Activated CD8-positive, alpha-beta T cell treated with anti-CD3 and anti-CD28 coated beads for 36 hours (primary cell): ENCODE measurements at regions not wholly inside any gene's neighbourhood (a gene's known extent, or its start where the extent isn't known, plus 50 kb on each side); places are given as distances from the start of the nearest gene placed in this dataset.

Experiments used
- ATAC-seq: fragments of 200-7000 bp; cut with Tn5 transposase; one replicate; pipeline ENCODE4 v1.10.0; 2021; ENCODE audit warnings: mild to moderate bottlenecking, moderate library complexity
- CTCF ChIA-PET: fragments of 350-600 bp; sonication (Branson Sonifier 250); formaldehyde crosslinking; loops from one replicate; lab custom pipeline; 2021; ENCODE audit warnings: antibody characterized with exemption; lab: Charles Lee
- POLR2A ChIA-PET: fragments of 350-600 bp; sonication (Branson Sonifier 250); formaldehyde crosslinking; loops from one replicate; lab custom pipeline; 2021; ENCODE audit warnings: antibody characterized with exemption; lab: Charles Lee
- DNase-seq: peaks from one replicate; pipeline ENCODE4 v3.0.0-alpha.2; 2020
- H3K27ac Mint-ChIP-seq: one replicate; pipeline ENCODE4 v1.8.0; 2021; ENCODE audit warnings: mild to moderate bottlenecking, mixed read lengths
- H3K27me3 Mint-ChIP-seq: one replicate; pipeline ENCODE4 v1.8.0; 2021; ENCODE audit warnings: mixed read lengths
- H3K36me3 Mint-ChIP-seq: one replicate; pipeline ENCODE4 v1.8.0; 2021; ENCODE audit warnings: low read depth, mixed read lengths
- H3K4me1 Mint-ChIP-seq: one replicate; pipeline ENCODE4 v1.8.0; 2021; ENCODE audit warnings: low read depth, mixed read lengths
- H3K4me3 Mint-ChIP-seq: one replicate; pipeline ENCODE4 v1.8.0; 2021; ENCODE audit warnings: mild to moderate bottlenecking, moderate library complexity, mixed read lengths
- H3K9me3 Mint-ChIP-seq: one replicate; pipeline ENCODE4 v1.8.0; 2021; ENCODE audit warnings: mixed read lengths
- intact Hi-C: fragments of 100-400 bp; cut with micrococcal nuclease; formaldehyde crosslinking; loops from one replicate; pipeline ENCODE4 v1.10.0; 2022
- TF ChIP-seq, protein P1 (sequence below): fragments of 200-600 bp; IDR thresholded peaks from one replicate; pipeline ENCODE4 v1.8.0; 2022; ENCODE audit warnings: antibody characterized with exemption, mild to moderate bottlenecking

DNA sequence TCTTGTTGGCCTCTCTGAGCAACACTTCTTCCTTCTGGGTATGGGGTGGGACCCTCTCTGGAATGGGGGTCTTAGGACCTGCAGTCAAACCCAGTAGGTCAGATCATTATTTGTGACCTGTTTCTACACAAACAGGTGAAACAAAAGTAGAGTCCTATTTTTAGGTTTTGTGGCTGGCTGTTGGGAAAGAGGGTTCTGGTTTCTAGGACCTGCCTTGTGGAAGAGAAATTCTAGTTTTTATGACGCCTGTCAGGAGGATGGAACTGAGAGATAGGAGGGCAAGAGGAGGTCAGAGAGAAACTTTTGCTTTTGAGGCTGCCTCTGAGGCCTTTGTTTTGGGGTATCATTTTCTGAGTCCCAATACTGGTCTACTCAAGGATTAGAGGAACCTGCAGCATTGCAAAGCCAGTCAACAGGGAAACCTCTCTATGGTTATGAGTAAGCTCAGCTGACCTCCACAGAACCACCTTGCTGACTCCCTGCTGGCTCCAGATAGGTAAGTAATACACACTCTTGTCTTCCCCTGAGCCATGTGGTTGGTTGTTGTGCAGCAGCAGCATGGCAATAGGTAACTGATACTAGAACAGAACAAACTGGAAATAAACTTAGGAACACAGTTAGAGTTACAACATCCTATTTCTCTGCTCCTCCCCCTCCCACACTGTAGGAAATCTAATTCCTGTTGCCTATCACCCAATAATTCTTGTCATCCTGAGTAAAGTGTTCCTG lies 114.7 kb upstream of the VCX3B start:
- Mint-ChIP-seq H3K4me3 (no peak overlapping the region), H3K9me3 (peaks cover 2% of the 10 kb centered on the region), H3K36me3 (no peaks in the 10 kb centered on the region), H3K4me1 (no peaks in the 10 kb centered on the region), H3K27me3 (no peaks in the 10 kb centered on the region), H3K27ac (no peak overlapping the region)
- POLR2A ChIA-PET, result no interaction called here
- CTCF ChIA-PET, result no interaction called here
- TF ChIP-seq, protein P1, sequence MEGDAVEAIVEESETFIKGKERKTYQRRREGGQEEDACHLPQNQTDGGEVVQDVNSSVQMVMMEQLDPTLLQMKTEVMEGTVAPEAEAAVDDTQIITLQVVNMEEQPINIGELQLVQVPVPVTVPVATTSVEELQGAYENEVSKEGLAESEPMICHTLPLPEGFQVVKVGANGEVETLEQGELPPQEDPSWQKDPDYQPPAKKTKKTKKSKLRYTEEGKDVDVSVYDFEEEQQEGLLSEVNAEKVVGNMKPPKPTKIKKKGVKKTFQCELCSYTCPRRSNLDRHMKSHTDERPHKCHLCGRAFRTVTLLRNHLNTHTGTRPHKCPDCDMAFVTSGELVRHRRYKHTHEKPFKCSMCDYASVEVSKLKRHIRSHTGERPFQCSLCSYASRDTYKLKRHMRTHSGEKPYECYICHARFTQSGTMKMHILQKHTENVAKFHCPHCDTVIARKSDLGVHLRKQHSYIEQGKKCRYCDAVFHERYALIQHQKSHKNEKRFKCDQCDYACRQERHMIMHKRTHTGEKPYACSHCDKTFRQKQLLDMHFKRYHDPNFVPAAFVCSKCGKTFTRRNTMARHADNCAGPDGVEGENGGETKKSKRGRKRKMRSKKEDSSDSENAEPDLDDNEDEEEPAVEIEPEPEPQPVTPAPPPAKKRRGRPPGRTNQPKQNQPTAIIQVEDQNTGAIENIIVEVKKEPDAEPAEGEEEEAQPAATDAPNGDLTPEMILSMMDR, result no peak
- intact Hi-C loops, result no loop called here
- DNase-seq (no peak), ATAC-seq (no peak)

DNA sequence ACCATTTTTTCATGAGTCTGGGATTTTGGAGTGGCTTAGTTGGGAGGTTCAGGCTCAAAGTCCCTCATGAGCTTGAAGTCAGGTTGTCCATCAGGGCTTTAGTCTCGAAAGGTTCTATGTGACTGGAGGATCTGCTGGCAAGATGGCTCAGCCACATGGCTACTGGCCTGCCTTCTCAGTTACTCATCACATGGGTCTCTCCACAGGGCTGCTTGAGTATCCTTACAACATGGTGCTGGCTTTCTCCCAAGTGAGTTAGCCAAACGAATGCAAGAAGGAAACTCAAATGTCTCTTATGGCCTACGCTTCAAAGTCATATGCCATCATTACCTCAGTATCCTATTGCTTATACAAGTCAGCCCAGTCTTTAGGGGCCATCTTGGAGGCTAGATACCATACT lies 106.3 kb upstream of the VCX3B start:
- Mint-ChIP-seq H3K27me3 (no peaks in the 10 kb centered on the region), H3K4me1 (no peaks in the 10 kb centered on the region), H3K4me3 (no peak overlapping the region), H3K9me3 (no peaks in the 10 kb centered on the region), H3K27ac (no peak overlapping the region), H3K36me3 (no peaks in the 10 kb centered on the region)
- ChIA-PET POLR2A (no interaction called here), CTCF (no interaction called here)
- DNase-seq (no peak), ATAC-seq (no peak)
- TF ChIP-seq, protein P1, result no peak
- intact Hi-C loops, result no loop called here

DNA sequence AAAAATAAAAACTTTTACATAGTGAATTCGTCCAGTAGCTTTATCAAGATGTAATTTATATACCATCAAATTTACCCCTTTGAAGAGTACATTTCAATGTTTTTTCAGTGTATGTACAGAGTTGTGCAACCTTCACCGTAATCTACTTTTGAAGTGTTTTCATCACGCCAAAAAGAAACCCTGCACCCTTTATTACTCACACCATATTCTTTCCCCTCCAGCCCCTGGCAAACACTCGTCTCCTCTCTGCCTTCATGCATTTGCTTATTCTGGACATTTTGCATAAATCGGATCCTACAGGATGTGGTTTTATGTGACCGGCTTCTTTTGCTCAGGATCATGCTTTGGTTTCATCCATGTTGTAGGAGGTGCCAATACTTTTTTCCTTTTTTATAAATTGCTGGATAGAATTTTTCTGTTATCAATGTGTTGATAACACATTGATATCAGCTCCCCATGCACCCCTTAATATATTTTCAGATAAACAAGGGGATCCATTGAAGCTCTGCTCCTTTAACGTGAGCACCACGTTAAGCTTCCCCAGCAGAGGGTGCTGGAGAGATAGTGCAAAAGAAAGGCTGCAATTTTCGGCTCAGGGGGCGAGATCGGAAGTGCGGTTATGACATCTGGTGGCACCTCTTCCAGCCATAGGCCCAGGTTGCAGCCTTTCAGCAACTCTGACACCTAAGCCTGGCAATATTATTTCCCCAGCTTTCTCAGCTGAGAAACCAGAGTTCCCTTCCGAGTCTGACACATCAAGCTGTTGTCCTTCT lies 100.1 kb upstream of the VCX3B start:
- H3K36me3 Mint-ChIP-seq, result no peaks in the 10 kb centered on the region
- ATAC-seq (no peak), DNase-seq (peak; percentile 20)
- H3K9me3 Mint-ChIP-seq, result no peaks in the 10 kb centered on the region
- no peak overlapping the region for H3K27ac Mint-ChIP-seq
- ChIA-PET CTCF (no interaction called here), POLR2A (interaction anchor here (0.6 kb wide), 1 partner anchor 498 kb away, joined by 3 read pairs; no protein-coding TSS in a partner anchor)
- intact Hi-C loops, result no loop called here
- TF ChIP-seq, protein P1, result no peak
- H3K4me1 Mint-ChIP-seq, result no peaks in the 10 kb centered on the region
- H3K4me3 Mint-ChIP-seq, result no peak overlapping the region
- no peaks in the 10 kb centered on the region for H3K27me3 Mint-ChIP-seq

DNA sequence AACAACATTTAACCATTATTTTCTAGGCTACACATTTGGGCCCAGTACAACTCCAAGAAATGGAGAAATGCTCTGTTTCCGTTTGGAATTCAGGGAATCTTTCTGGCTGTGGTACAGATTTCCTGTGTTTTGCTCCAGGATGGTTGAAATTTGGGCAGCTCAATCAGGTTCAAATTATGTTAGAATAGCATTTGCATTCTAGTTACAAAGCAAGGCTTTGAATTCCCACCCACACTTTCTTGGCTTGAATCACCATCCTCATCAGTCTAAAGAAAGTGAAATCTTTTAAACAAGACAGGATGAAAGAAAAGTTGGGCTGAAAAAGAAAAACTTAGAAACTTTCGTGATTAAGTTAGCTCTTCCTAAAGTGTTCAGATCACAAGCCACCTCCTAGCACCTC lies 98.1 kb upstream of the VCX3B start:
- intact Hi-C loops, result no loop called here
- DNase-seq (no peak), ATAC-seq (no peak)
- ChIA-PET CTCF (no interaction called here), POLR2A (no interaction called here)
- Mint-ChIP-seq H3K4me3 (no peak overlapping the region), H3K4me1 (no peaks in the 10 kb centered on the region), H3K9me3 (no peaks in the 10 kb centered on the region), H3K36me3 (no peaks in the 10 kb centered on the region), H3K27me3 (no peaks in the 10 kb centered on the region), H3K27ac (no peak overlapping the region)
- TF ChIP-seq, protein P1, result no peak
